ENCODE measurements at regions not wholly inside any gene's neighbourhood (a gene's known extent, or its start where the extent isn't known, plus 50 kb on each side); places are given as distances from the start of the nearest gene placed in this dataset.

- TF ChIP-seq CTCF (IDR thresholded peaks at IDR 0.05), result no peak
- no peak for TF ChIP-seq POLR2A (IDR thresholded peaks at IDR 0.05)
- no peak for TF ChIP-seq EP300 (IDR thresholded peaks at IDR 0.05)
Measured at GRCh38 chr13:33445476-33445875, 159.9 kb upstream of the STARD13 start.
